HUES6 (cell line): ENCODE measurements at regions not wholly inside any gene's neighbourhood (a gene's known extent, or its start where the extent isn't known, plus 50 kb on each side); places are given as distances from the start of the nearest gene placed in this dataset.

ENCODE experiments used
- H3K27ac ChIP-seq: 2 replicates; pipeline ENCODE4 v1.7.0; 2013; ENCODE audit warnings: low read depth, mild to moderate bottlenecking, low read length, inconsistent platforms
- H3K27me3 ChIP-seq: 2 replicates; pipeline ENCODE4 v1.6.1; 2013; ENCODE audit warnings: low read length; ENCODE audit not compliant: control insufficient read depth, insufficient read depth
- H3K36me3 ChIP-seq: 2 replicates; pipeline ENCODE4 v1.6.1; 2013; ENCODE audit warnings: low read length; ENCODE audit not compliant: control insufficient read depth, insufficient read depth
- H3K4me1 ChIP-seq: 2 replicates; pipeline ENCODE4 v1.6.1; 2013; ENCODE audit warnings: low read length; ENCODE audit not compliant: control insufficient read depth, insufficient read depth
- H3K4me3 ChIP-seq: 2 replicates; pipeline ENCODE4 v1.5.1; 2013; ENCODE audit warnings: low read depth, low read length
- H3K9ac ChIP-seq: one replicate; pipeline ENCODE4 v1.6.1; 2013; ENCODE audit warnings: mild to moderate bottlenecking, low read length
- H3K9me3 ChIP-seq: 2 replicates; pipeline ENCODE4 v1.6.1; 2013; ENCODE audit warnings: low read depth, low read length; ENCODE audit not compliant: control insufficient read depth, insufficient read depth

- Histone ChIP-seq H3K27ac (no peak overlapping the region), H3K9ac (no peak overlapping the region), H3K4me1 (no peaks in the 10 kb centered on the region), H3K9me3 (0 out of 2 replicates have a peak, but pooled peaks cover 5% of the 10 kb centered on the region), H3K4me3 (no peak overlapping the region), H3K36me3 (no peaks in the 10 kb centered on the region), H3K27me3 (no peaks in the 10 kb centered on the region)
Observed at GRCh38 chr16:61596655-61597054, 439.6 kb downstream of the CDH8 start.

- no peak overlapping the region for H3K9ac ChIP-seq
- no peaks in the 10 kb centered on the region for H3K36me3 ChIP-seq
- no peak overlapping the region for H3K4me3 ChIP-seq
- no peaks in the 10 kb centered on the region for H3K4me1 ChIP-seq
- H3K27me3 ChIP-seq, result no peaks in the 10 kb centered on the region
- no peak overlapping the region for H3K27ac ChIP-seq
- H3K9me3 ChIP-seq, result 0 out of 2 replicates have a peak, but pooled peaks cover 5% of the 10 kb centered on the region
Observed at GRCh38 chr16:61595605-61596004, 440.6 kb downstream of the CDH8 start.

- Histone ChIP-seq H3K4me3 (no peak overlapping the region), H3K27ac (no peak overlapping the region), H3K9ac (no peak overlapping the region), H3K27me3 (no peaks in the 10 kb centered on the region), H3K9me3 (0 out of 2 replicates have a peak, but pooled peaks cover 5% of the 10 kb centered on the region), H3K36me3 (no peaks in the 10 kb centered on the region), H3K4me1 (no peaks in the 10 kb centered on the region)
Observed at GRCh38 chr16:61590577-61590976, 445.7 kb downstream of the CDH8 start.

- Histone ChIP-seq H3K4me1 (no peaks in the 10 kb centered on the region), H3K27ac (no peak overlapping the region), H3K27me3 (no peaks in the 10 kb centered on the region), H3K4me3 (no peak overlapping the region), H3K36me3 (no peaks in the 10 kb centered on the region), H3K9ac (no peak overlapping the region), H3K9me3 (0 out of 2 replicates have a peak, but pooled peaks cover 3% of the 10 kb centered on the region)
Observed at GRCh38 chr16:61587526-61587925, 448.7 kb downstream of the CDH8 start.

- Histone ChIP-seq H3K36me3 (no peaks in the 10 kb centered on the region), H3K9me3 (no peaks in the 10 kb centered on the region), H3K4me1 (no peaks in the 10 kb centered on the region), H3K27ac (no peak overlapping the region), H3K27me3 (no peaks in the 10 kb centered on the region), H3K4me3 (no peak overlapping the region), H3K9ac (no peak overlapping the region)
Observed at GRCh38 chr16:61581417-61582046, 454.7 kb downstream of the CDH8 start.

- Histone ChIP-seq H3K4me3 (no peak overlapping the region), H3K27ac (no peak overlapping the region), H3K9me3 (no peaks in the 10 kb centered on the region), H3K9ac (no peak overlapping the region), H3K4me1 (no peaks in the 10 kb centered on the region), H3K27me3 (no peaks in the 10 kb centered on the region), H3K36me3 (no peaks in the 10 kb centered on the region)
Observed at GRCh38 chr16:61580579-61580978, 455.7 kb downstream of the CDH8 start.

- H3K4me3 ChIP-seq, result no peak overlapping the region
- H3K27ac ChIP-seq, result no peak overlapping the region
- H3K36me3 ChIP-seq, result no peaks in the 10 kb centered on the region
- no peaks in the 10 kb centered on the region for H3K27me3 ChIP-seq
- no peak overlapping the region for H3K9ac ChIP-seq
- H3K9me3 ChIP-seq, result no peaks in the 10 kb centered on the region
- no peaks in the 10 kb centered on the region for H3K4me1 ChIP-seq
Observed at GRCh38 chr16:61579195-61579594, 457.0 kb downstream of the CDH8 start.

- Histone ChIP-seq H3K27ac (no peak overlapping the region), H3K27me3 (no peaks in the 10 kb centered on the region)
Observed at GRCh38 chr16:61576476-61576875, 459.8 kb downstream of the CDH8 start.

GRCh38 chr16:61575617-61576016 is 460.6 kb downstream of the CDH8 start:
- no peak overlapping the region for H3K27ac ChIP-seq
- no peaks in the 10 kb centered on the region for H3K27me3 ChIP-seq
- no peaks in the 10 kb centered on the region for H3K4me1 ChIP-seq
- no peaks in the 10 kb centered on the region for H3K36me3 ChIP-seq
- H3K9ac ChIP-seq, result no peak overlapping the region
- H3K9me3 ChIP-seq, result no peaks in the 10 kb centered on the region
- no peak overlapping the region for H3K4me3 ChIP-seq

More at GRCh38 chr16:61576476-61576875, 459.8 kb downstream of the CDH8 start:
- no peaks in the 10 kb centered on the region for H3K4me1 ChIP-seq
- no peak overlapping the region for H3K4me3 ChIP-seq
- H3K9me3 ChIP-seq, result no peaks in the 10 kb centered on the region
- H3K9ac ChIP-seq, result no peak overlapping the region
- no peaks in the 10 kb centered on the region for H3K36me3 ChIP-seq

- Histone ChIP-seq H3K9me3 (no peaks in the 10 kb centered on the region), H3K27ac (no peak overlapping the region)
Observed at GRCh38 chr16:61569028-61569427, 467.2 kb downstream of the CDH8 start.

GRCh38 chr16:61564716-61565115 is 471.5 kb downstream of the CDH8 start:
- Histone ChIP-seq H3K9me3 (no peaks in the 10 kb centered on the region), H3K27me3 (no peaks in the 10 kb centered on the region), H3K4me1 (no peaks in the 10 kb centered on the region), H3K36me3 (no peaks in the 10 kb centered on the region), H3K27ac (no peak overlapping the region), H3K9ac (no peak overlapping the region), H3K4me3 (no peak overlapping the region)

More at GRCh38 chr16:61569028-61569427, 467.2 kb downstream of the CDH8 start:
- Histone ChIP-seq H3K9ac (no peak overlapping the region), H3K27me3 (no peaks in the 10 kb centered on the region), H3K4me3 (no peak overlapping the region), H3K4me1 (no peaks in the 10 kb centered on the region), H3K36me3 (no peaks in the 10 kb centered on the region)
